ENCODE measurements at regions not wholly inside any gene's neighbourhood (a gene's known extent, or its start where the extent isn't known, plus 50 kb on each side); places are given as distances from the start of the nearest gene placed in this dataset.

DNA sequence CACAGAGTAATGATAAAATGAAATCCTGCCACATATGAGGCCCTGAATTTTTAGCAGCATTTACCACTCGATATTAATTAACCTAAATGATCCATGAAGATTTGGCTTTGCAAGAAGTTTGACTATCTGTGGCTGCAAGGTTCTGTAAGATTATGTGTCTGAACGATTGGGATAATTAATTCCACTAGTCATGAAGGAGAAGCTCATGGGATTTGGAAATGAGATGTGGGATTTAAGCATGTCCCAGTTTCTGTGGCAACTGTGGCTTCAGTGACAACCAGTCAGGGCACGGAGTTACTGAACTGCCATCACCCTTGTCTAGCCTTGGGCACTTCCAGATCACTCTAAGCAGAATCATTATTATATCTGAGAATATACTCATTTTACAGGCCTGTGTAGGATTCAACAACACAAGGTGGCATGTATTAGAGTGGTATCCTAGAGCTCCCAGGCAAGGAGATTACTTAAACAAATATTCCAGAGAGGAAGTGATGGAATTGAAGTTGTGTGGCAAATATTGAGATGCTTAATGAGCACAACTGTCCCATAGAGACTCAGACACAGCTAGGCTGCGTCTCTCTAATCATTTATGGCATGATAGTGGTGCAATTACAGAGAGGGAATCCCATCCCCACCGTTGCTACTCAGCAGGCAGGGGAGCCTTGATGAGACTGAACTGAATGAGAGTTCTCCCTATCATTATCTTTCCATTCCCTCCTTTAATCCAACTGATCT lies 205.0 kb upstream of the KRR1 start:
- DNase-seq, result no peak

DNA sequence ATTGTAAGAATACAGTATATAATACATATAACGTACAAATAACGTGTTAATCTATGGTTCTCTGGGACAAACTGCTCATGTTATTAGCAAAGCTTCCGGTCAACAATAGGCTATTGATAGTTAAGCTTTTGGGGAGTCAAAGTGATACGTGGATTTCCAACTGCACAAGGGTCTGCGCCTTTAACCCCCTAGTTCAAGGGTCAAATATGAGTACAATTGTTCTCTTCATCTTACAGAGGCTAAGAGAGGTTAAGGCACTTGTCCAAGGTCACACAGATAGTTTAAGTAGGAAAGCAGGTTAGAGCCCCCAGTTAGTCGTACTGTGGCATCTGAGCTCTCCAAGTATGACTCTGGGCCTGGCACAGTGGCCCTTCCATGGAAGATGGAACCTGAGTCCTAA lies 204.3 kb upstream of the KRR1 start:
- no peak for DNase-seq

DNA sequence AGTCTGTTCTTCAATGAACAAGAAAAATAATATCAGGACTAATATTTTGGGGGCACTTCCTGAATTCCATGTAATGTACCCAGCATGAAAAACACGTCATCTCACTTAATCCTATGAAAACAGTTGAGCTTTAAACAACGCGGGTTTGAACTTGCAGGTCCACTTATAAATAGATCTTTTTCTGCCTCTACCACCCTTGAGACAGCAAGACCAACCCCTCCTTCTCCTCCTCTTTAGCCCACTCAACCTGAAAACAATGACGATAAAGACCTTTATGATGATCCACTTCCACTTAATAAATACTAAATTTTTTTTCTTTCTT lies 203.9 kb upstream of the KRR1 start:
- no peak for DNase-seq

DNA sequence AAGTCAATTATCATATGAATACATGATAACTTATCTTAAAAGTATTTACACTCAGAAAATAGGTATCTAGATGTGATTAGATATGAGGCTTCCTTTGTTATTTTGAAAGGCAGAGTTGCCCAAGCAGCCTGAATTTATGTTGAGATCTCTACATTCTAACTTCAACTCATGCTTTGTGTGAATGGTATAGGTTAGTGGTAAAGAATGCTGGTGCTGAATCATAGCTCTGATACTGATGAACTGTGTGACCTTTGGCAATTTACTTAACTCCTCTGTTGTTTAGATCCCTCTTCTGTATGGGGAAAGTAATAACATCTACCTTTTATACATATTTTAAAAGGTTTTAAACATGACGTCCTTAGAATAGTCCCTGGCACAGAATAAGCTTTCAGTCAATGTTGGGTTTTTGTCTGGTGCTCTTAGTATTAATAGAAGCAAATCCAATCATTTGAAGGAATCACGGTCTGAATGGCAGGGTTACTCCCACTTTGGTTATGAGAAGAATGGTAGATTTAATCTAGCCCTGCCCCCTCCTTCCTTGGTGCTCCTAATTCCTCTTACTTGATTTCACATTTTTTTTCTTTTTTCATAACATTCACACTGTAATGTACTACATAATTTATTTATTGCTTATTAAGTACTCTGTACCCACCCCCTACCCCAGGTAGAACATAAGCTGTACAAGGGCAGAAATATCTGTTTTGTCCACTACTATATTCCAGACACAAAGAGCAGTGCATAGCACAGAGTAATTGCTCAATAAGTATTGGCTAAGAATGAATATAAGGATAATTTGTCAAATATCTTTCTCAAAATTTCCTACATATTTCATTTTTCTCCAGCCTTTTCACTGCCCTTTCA lies 203.3 kb upstream of the KRR1 start:
- DNase-seq, result no peak

DNA sequence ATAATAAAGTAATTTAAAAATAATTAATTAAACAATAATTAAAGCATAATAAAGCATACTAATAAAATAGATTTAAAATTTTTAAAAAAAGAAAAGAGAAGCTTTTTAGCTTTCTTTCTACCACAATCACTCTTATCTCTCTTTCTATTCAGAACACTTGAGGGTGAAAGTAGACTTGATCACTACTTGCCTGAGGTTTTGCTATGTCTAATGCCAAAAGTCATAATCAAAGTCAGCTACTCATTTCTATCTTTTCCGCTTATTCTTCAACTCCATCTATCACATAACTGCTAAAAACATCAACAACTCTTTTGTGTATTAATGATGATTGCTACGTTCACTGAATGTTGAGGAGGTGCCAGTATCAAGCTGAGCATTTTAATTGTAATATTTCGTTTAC lies 202.0 kb upstream of the KRR1 start:
- no peak for DNase-seq

DNA sequence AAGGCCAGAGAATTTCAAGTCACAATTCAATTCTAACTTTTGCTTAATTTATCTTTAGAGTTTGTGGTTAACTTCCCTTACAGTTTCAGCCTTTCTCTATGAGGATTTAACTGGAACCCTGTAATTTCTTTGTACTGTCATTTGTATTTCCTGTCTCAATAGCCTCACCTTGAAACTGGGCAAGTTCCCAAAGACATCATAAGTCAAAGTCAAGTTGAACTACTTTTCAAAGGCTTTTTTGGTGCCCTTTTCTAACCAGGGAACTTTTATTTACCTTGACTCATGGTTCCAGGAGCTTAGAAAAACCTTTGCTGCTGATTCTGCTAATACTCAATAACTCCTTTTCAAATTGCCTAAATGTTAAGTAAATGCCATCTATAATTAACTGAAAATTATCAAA lies 200.8 kb upstream of the KRR1 start:
- no peak for DNase-seq

DNA sequence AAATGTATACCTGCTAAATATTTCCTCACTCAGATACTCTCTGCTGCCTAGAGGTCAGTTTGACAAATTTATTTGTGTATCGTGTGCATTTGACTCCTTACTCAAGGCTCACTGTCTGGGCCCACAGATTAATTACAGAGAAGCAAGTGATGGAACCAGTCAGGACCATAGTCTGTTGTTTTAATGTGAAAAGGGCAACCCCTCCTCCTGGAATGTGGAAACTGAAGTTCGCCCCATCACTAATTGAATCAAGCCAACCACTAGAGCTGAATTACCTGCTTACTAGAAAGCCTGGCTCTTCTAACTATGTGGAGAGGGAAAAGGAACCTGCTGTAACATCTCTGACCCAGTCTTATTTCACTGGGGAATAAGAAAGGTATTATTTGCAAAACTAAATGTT lies 199.9 kb upstream of the KRR1 start:
- no peak for DNase-seq

DNA sequence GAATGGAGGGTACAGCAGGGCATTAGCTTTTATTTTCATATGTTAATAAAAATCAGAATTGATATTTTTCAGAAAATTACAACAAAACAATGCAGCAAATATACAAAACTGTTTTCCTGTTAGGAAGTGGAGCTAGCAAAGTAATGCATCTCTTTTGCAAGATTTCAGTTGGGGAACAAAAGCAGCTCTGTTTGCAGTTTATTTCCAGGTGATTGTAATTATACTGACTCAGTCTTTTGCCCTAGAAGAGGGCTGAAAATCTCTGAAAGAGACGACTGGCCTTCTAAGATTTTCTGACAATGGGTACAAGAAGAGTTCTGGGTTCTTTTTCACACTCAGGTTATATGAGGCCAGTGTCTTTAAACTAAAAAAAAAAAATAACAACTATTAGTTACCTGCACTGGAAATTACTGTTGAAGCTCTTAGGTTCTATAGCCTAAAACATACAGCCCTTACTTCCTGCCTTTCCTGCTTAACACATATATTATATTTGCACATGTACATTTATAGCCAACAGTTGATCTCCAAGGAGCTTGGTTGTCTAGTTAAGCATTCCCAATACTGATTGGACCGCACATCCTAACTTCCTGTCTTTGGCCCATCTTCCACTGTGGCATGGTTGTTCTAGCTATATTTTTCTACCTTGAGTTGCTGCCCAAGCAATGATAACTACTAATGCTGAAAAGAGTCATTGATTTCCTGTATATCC lies 199.1 kb upstream of the KRR1 start:
- no peak for DNase-seq

DNA sequence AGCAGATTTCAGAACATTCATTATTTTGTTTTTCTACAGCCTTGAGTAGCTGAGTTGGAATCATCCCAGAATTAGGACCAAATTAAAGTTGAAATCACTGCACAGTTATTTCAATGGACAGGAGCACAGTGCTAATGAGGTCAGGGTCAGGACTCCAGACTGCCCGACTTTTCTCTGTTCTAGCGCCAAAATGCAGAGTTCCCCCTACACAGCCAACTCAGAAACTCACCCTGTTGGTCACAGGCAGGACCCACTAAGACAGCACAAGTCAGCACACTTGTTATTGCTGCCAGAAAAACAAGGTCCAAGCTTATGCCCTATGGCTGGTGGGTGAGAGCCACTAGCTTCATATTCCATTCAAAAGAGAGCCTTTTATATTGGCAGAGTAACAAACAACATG lies 198.1 kb upstream of the KRR1 start:
- DNase-seq, result no peak

DNA sequence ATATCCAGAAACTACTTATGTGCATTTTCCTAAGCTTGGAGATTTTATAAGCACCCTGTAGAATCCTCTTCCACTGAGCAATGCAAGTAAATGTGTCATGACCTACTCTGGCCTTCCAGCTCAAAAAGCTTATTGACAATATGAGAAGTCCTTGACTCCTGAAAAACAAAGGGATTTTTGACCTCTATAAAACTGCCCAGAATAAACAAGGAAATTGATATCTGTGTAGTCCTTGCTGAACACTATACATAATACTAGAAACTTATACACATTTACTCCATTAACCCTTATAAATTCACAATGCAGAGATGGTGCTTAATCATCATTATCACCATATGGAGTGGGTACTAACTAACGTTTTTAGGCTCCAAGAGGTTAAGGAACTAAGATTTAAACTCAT lies 197.4 kb upstream of the KRR1 start:
- no peak for DNase-seq

DNA sequence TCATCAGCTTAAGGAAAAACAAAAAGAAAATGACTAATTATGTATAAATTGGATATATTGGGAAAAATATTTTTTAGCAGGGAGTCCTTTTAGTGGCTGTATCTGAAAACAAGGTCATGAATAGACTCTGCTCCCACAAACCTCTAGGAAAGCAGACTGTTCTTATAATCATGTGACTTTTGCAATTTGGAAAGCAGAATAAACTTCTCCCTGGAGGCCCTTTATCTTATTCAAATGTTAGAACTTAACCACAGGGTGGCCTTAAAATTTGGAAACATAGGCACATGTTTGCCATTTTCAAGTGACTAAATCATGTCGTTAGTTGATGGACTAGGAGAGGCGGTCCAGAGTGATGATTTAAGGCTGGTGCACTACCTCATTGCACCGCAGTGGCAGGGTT lies 196.6 kb upstream of the KRR1 start:
- no peak for DNase-seq

DNA sequence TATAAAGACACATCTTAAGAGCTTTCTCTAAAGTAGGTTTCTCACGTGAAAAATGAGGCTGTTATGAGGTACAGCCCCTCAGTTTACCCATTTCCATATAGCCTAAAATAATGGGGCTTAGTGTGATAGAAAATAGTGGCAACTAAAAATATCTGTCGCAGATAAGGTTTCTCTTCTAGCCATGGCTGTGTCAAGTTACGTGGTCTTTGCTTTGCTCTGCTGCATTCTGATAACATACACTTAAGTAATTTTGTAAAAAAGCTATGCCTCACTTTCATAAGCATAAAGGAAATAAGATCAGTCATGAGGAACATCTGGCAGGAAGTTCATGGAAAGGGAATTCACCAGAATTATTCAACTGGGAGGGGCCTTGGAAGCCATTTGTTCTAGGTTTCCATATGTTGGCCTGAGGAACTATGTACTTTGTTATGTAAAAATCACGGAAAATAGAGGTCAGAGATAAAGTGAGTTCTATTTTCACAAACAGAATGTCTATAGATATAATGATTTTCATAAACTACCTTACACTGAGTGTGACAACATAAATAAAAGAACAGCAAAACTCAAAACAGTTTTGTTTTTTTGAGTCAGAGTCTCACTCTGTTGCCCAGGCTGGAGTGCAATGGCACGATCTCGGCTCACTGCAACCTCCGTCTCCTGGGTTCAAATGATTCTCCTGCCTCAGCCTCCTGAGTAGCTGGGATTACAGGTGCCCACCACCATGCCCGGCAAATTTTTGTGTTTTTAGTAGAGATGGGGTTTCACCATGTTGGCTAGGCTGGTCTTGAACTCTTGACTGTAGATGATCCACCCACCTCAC lies 195.6 kb upstream of the KRR1 start:
- DNase-seq, result no peak

DNA sequence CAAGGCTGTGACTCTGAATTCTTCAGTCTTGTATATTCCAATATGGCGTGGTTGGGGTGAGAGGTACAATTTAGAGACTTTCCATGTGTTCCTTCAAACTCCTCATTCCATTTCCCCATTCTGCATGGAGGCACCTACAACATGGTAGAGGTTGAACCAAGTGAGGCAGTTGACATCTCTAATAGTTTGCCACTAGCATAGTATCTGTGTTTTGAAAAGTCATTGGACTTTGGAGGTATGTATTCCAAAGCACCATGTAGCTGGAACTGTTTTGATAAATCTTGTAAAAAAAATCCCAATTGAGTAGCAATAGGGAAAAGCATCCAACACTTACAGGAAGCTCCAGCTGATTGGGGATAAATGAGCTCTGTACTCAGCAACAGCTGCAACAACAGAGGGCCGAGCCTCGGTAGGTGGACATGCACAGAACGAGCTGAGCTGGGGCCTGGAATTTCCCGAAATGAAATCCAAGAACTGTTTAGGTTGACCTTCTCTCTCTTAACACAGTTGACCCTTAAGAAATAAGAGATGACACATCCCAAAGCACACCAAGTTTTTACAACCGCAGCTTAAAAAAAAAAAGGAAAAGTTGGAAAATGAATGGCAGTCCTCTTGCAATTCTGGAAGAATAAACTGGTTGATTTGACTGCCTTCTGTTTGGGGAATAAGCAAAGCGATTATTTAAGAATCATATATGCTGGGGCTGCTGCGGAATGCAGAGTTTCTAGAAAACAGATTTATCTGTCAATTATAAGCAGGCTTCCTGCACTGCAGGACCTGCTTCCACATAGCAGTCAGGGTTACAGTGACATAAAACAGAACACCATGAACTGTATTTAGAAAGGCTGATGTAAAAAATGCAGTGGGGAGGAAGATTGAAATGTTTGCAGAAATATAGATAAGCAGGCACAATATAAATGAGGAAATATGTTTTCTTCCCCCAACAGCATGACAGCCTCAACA lies 194.6 kb upstream of the KRR1 start:
- no peak for DNase-seq

DNA sequence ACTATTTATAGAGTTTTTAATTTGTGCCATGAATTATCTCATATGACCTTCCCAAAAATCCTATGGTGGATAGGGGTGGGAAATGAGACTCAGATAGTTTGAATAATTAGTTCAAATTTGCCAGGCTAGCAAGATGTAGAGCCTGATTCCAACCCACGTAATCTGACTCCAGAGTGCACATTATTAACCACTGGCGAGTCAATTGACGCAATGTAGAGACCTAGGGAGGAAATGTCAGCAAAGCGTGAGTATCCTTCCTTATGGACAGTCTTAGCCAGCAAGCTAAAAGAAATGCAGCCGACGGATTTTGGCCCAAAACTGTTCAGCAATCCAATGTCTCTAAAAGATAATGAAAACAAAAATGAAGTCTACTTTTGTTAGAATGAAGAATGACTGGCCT lies 193.3 kb upstream of the KRR1 start:
- DNase-seq, result no peak

DNA sequence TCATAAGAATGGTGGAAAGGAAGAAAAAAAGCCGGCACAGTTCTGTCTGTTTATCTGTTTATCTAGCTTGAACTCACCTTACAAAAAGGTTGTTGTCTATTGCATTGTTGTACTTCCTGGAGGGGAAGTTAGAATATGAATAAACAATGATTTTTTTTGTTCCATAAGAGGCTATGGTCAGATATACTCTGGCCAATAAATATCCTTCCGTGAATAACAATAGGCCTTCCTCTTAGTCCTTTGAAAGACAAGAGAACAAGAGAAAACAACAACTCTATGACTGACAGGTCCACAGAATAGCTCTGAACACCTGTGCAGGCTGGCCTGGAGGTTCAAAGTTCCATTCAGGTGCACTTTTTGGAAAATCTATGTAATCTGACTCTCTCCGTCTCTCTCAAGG lies 192.8 kb upstream of the KRR1 start:
- no peak for DNase-seq

DNA sequence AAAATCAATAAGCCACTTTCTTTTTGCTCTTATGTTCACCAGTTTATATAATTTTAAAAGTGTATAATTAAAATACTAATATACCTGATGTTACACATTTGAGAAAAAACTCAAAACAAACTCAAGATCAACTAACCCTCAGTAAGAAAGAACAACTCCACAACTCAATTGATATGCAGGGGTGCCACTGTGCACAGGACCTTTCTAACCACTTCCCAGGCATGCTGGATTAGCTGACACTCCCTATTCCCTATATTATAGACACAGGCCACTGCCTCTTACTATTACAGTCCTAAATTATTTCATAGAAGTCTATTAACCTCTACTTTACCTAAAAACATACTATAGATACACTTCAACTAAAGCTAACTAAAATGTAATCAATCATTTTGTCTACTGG lies 191.7 kb upstream of the KRR1 start:
- no peak for DNase-seq

DNA sequence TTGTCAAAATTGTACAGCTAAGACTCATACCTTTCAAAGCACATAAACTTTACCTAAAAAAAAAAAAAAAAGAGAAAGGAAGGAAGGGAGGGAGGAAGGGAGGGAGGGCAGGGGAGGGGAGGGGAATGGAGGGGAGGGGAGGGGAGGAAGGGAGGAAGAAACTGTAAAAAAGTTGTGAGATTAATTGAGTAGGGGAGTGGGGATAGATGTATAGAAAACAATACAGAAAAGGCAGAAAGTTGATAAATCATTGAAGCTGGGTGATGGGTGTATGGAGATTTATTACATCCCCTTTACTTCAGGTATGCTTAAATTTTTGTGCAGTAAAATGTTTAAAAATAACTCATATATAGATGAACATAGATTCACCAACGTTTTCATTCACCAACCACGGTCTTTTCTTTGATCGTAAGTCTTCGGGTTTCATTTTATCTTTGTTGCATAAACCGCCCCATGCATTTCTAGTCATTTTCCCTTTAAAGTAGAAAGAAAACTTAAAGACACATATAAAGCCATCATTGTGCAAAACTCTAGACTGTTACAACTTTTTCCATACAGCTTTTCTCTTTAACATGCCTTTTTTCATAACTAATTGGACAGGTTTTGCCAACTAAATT lies 191.2 kb upstream of the KRR1 start:
- DNase-seq, result no peak

DNA sequence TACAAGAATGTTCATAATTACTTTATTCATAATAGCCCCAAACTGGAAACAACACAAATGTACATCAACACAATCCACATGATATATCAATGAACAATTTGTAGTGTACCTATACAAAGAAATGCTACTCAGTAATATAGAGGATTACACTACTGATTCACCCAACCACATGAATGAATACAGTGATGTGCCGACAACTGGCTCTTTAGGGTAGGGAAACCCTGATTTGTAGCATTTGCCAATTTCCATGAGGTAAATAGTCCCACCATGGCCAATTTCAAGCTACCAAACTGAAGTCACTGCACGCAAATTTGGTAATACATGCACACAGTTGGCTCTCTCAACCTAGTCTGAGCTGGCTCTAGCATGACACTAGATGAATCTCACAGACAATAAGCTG lies 190.4 kb upstream of the KRR1 start:
- no peak for DNase-seq

DNA sequence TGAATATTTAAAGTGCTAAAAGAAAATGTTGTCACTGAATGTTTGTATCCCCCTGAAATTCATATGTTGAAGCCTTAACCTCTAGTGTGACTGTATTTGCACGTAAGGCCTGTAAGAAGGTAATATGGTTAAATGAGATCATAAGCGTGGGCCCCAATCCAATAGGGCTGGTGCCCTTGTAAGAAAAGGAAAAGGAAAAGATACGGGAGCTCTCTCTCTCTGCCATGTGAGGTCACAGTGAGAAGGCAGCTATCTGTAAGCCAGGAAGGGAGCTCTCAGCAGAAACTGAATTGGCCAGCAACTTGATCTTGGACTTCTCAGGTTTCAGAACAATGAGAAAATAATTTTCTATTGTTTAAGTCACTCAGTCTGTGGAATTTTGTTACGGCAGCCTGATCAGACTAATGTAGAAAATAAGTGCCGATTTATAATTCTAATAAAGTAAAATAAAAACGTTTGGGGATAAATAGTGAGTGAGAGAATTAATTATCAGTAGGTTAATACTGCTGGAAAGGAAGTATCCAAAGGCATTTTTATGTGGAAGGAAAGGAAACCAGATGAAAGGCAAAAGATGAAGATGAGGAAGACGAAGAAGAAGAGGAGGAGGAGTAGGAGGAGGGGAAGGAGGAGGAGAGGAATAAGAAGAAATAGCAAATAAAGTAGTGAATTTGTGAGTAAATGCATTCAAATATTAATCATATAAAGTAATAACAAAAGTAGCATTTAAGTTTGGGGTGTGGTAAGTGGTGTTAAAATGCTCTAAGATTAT lies 188.5 kb upstream of the KRR1 start:
- DNase-seq, result no peak

DNA sequence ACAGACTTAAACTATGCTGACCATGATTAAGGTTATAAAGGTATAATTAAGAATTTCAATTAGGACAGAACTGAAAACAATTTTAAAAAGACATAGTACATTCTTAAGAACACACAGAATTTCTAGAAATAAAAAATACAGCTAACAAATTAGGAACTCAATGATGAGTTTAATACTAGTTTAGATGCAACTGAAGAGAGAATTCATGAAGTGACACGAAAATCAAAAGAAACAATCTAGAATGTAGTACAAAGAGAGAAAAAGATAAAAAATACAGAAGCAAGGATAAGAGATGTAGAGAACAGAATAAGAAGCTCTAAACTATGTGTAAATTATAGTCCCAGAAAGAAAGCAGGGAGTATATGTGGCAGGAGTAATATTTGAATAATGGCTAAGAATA lies 187.8 kb upstream of the KRR1 start:
- DNase-seq, result no peak

DNA sequence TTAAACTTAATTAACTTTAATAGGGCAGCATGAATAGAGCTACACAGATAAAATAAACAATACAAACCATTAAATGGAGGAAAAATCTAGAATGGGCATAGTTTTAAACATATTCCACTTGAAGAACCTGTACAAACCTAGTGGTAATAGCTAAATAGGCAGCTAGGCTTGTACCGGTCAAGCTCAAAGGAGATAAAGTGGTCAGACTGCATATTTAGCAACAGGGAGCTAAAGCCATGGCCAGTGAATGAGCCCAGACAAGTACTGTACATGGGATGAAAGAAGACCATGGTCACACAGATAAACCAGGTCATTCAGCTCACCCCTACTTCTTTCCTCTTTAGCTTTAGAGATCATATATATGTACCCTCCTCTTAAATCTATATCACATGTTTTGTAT lies 186.6 kb upstream of the KRR1 start:
- no peak for DNase-seq
